ENCODE measurements at regions not wholly inside any gene's neighbourhood (a gene's known extent, or its start where the extent isn't known, plus 50 kb on each side); places are given as distances from the start of the nearest gene placed in this dataset.

- DNase-seq (ENCODE audit: low read depth, low spot score), result no peak
These were observed 124.9 kb upstream of the NEBL start for GRCh38 chr10:21021843-21022594.

- DNase-seq (ENCODE audit: low read depth, low spot score), result no peak
These were observed 124.1 kb upstream of the NEBL start for GRCh38 chr10:21021231-21021630.

GRCh38 chr10:21020545-21020944, 123.4 kb upstream of the NEBL start:
- no peak for DNase-seq (ENCODE audit: low read depth, low spot score)

GRCh38 chr10:21019436-21019835, 122.3 kb upstream of the NEBL start:
- DNase-seq (ENCODE audit: low read depth, low spot score), result no peak

- no peak for DNase-seq (ENCODE audit: low read depth, low spot score)
These were observed 118.7 kb upstream of the NEBL start for GRCh38 chr10:21015851-21016250.

- no peak for DNase-seq (ENCODE audit: low read depth, low spot score)
These were observed 117.0 kb upstream of the NEBL start for GRCh38 chr10:21014141-21014540.

GRCh38 chr10:21011433-21012018, 114.4 kb upstream of the NEBL start:
- DNase-seq (ENCODE audit: low read depth, low spot score), result no peak

- no peak for DNase-seq (ENCODE audit: low read depth, low spot score)
These were observed 113.5 kb upstream of the NEBL start for GRCh38 chr10:21010615-21011014.

GRCh38 chr10:21003240-21003822, 106.2 kb upstream of the NEBL start:
- no peak for DNase-seq (ENCODE audit: low read depth, low spot score)

- DNase-seq (ENCODE audit: low read depth, low spot score), result peak; percentile 59
These were observed 105.2 kb upstream of the NEBL start for GRCh38 chr10:21002091-21002878.

GRCh38 chr10:20999699-21000098, 102.6 kb upstream of the NEBL start:
- no peak for DNase-seq (ENCODE audit: low read depth, low spot score)

GRCh38 chr10:20998036-20998435, 100.9 kb upstream of the NEBL start:
- DNase-seq (ENCODE audit: low read depth, low spot score), result no peak

GRCh38 chr10:20995123-20995987, 98.2 kb upstream of the NEBL start:
- no peak for DNase-seq (ENCODE audit: low read depth, low spot score)

- DNase-seq (ENCODE audit: low read depth, low spot score), result peak; percentile 24
These were observed 96.9 kb upstream of the NEBL start for GRCh38 chr10:20993830-20994527.

- DNase-seq (ENCODE audit: low read depth, low spot score), result peak; percentile 69
These were observed 96.3 kb upstream of the NEBL start for GRCh38 chr10:20993389-20993788.

- no peak for DNase-seq (ENCODE audit: low read depth, low spot score)
These were observed 94.4 kb upstream of the NEBL start for GRCh38 chr10:20991526-20991925.

GRCh38 chr10:20990604-20991003, 93.5 kb upstream of the NEBL start:
- DNase-seq (ENCODE audit: low read depth, low spot score), result no peak

- no peak for DNase-seq (ENCODE audit: low read depth, low spot score)
These were observed 91.4 kb upstream of the NEBL start for GRCh38 chr10:20988357-20988983.

- DNase-seq (ENCODE audit: low read depth, low spot score), result no peak
These were observed 88.9 kb upstream of the NEBL start for GRCh38 chr10:20986049-20986448.

GRCh38 chr10:20984662-20985061, 87.6 kb upstream of the NEBL start:
- no peak for DNase-seq (ENCODE audit: low read depth, low spot score)
